GM12878 (cell line): ENCODE measurements at regions not wholly inside any gene's neighbourhood (a gene's known extent, or its start where the extent isn't known, plus 50 kb on each side); places are given as distances from the start of the nearest gene placed in this dataset.
"Not testable (repeated sequence)": the region's sequence is repeated elsewhere in the genome, so short reads cannot be mapped to it uniquely, and the experiment has no call there.

Source experiments
- ATAC-seq: fragments of 200-7000 bp; cut with Tn5 transposase; 3 replicates; pipeline ENCODE4 v1.9.1; 2020; ENCODE audit warnings: mild to moderate bottlenecking, moderate library complexity
- BruUV-seq: library from RNA; stranded (reverse); fragments of 400-500 nt; replicated peaks from 2 replicates; lab custom pipeline; 2021; lab: Mats Ljungman, UMichigan
- CTCF ChIA-PET: fragments of 300-600 bp; sonication (Branson Sonifier 250); formaldehyde crosslinking; extraction: SDS; loops from one replicate; lab custom pipeline; 2021; ENCODE audit warnings: inconsistent platforms; lab: Yijun Ruan, JAX
- POLR2A ChIA-PET: fragments of 350-600 bp; formaldehyde crosslinking; extraction: SDS; loops from one replicate; lab custom pipeline; 2021; ENCODE audit warnings: inconsistent platforms; lab: Charles Lee
- RAD21 ChIA-PET: fragments of 300-600 bp; sonication (Branson Sonifier 250); formaldehyde crosslinking; loops from one replicate; lab custom pipeline; 2023; ENCODE audit warnings: antibody characterized with exemption; ENCODE audit not compliant: unreplicated experiment; lab: Charles Lee
- SMC1A ChIA-PET: fragments of 300-600 bp; sonication (Branson Sonifier 250); formaldehyde crosslinking; loops from one replicate; lab custom pipeline; 2023; ENCODE audit not compliant: unreplicated experiment, uncharacterized antibody; lab: Charles Lee
- DNase-seq: peaks from one replicate; pipeline ENCODE4 v3.0.0-alpha.2; 2011; ENCODE audit warnings: low read depth, low spot score
- FAIRE-seq: peaks from 3 replicates; lab custom pipeline; 2011; peaks lifted over from hg19 to GRCh38; lab: Jason Lieb, UNC
- H2AFZ ChIP-seq: 2 replicates; pipeline ENCODE4 v1.6.0; 2011; ENCODE audit warnings: low read depth, low read length, control low read depth; ENCODE audit not compliant: control insufficient read depth
- H3K27ac ChIP-seq: 2 replicates; pipeline ENCODE4 v1.5.1; 2011; ENCODE audit warnings: control low read depth; ENCODE audit not compliant: control insufficient read depth, insufficient read depth
- H3K27me3 ChIP-seq, 2 experiments: replicated peaks in 1 of 2; 2 replicates each; pipeline versions ENCODE4 v1.6.0 to v1.6.1; 2011; ENCODE audit warnings: low read length in 1 of 2; ENCODE audit not compliant: control insufficient read depth in 2 of 2, insufficient read depth in 2 of 2
- H3K36me3 ChIP-seq, 2 experiments: 2 replicates each; pipeline ENCODE4 v1.5.1; 2011; ENCODE audit warnings: low read length in 1 of 2; ENCODE audit not compliant: control insufficient read depth in 2 of 2, insufficient read depth in 2 of 2
- H3K4me1 ChIP-seq: 2 replicates; pipeline ENCODE4 v1.6.1; 2011; ENCODE audit warnings: mild to moderate bottlenecking, low read length, moderate library complexity, mixed read lengths; ENCODE audit not compliant: control insufficient read depth, insufficient read depth
- H3K4me2 ChIP-seq: 2 replicates; pipeline ENCODE4 v1.6.0; 2011; ENCODE audit warnings: control low read depth; ENCODE audit not compliant: control insufficient read depth, insufficient read depth
- H3K4me3 ChIP-seq: fragments of 200-600 bp; sonication (generic); 2 replicates; pipeline ENCODE4 v1.5.1; 2016
- H3K79me2 ChIP-seq: 2 replicates; pipeline ENCODE4 v1.6.0; 2011; ENCODE audit warnings: low read length; ENCODE audit not compliant: control insufficient read depth, insufficient read depth
- H3K9ac ChIP-seq: 2 replicates; pipeline ENCODE4 v1.8.0; 2011; ENCODE audit warnings: low read length, control low read depth, mixed read lengths; ENCODE audit not compliant: control insufficient read depth, insufficient read depth
- H3K9me3 ChIP-seq: replicated peaks from 3 replicates; pipeline ENCODE4 v1.5.1; 2011; ENCODE audit warnings: mild to moderate bottlenecking, low read length; ENCODE audit not compliant: control insufficient read depth, insufficient read depth
- H4K20me1 ChIP-seq: 2 replicates; pipeline ENCODE4 v1.6.0; 2011; ENCODE audit not compliant: control insufficient read depth, insufficient read depth
- CREM ChIP-seq: IDR thresholded peaks from 2 replicates; pipeline ENCODE4 v1.6.1; 2014; ENCODE audit warnings: antibody characterized with exemption, low read depth
- WGBS: methylation state at CpG from one replicate; pipeline ENCODE4 v1.1.6; 2016; ENCODE audit warnings: low lambda C conversion rate; ENCODE audit not compliant: insufficient replicate concordance, insufficient coverage; ENCODE audit errors: missing lambda C conversion rate; 5-methylcytosine and 5-hydroxymethylcytosine counted together
- in situ Hi-C: fragments of 300-500 bp; cut with MboI; formaldehyde crosslinking; loops from 9 replicates; pipeline ENCODE4 v1.14.3; 2018; ENCODE audit warnings: mixed read lengths
- intact Hi-C: fragments of 100-400 bp; cut with micrococcal nuclease; formaldehyde crosslinking; loops from one replicate; pipeline ENCODE4 v1.14.2; 2022; ENCODE audit not compliant: unreplicated experiment

GRCh38 chr1:166766942-166767341, 72.3 kb upstream of the POGK start:
- H3K4me2 ChIP-seq = no peak overlapping the region
- no peak overlapping the region for H3K4me3 ChIP-seq
- no peak overlapping the region for H3K9ac ChIP-seq
- CTCF ChIA-PET = no interaction called here
- no peaks in the 10 kb centered on the region for H4K20me1 ChIP-seq
- intact Hi-C loops (no loop called here), in situ Hi-C loops (no loop called here)
- POLR2A ChIA-PET = no interaction called here
- H3K79me2 ChIP-seq = no peaks in the 10 kb centered on the region
- no peaks in the 10 kb centered on the region for H3K4me1 ChIP-seq
- no peak for DNase-seq
- RAD21 ChIA-PET = no interaction called here
- ATAC-seq = no peak
- no TSS peak for BruUV-seq
- H3K36me3 ChIP-seq = no peaks in the 10 kb centered on the region
- no peak overlapping the region for H2AFZ ChIP-seq
- no peak for TF ChIP-seq CREM
- no peak overlapping the region for H3K27ac ChIP-seq
- WGBS = 0% methylated on average over 2 of the region's 2 CpGs
- no peak for FAIRE-seq
- SMC1A ChIA-PET = no interaction called here
- H3K9me3 ChIP-seq = no peaks in the 10 kb centered on the region; the same call in 2 of the 3 replicates
- no peaks in the 10 kb centered on the region for H3K27me3 ChIP-seq

- ATAC-seq, FAIRE-seq, intact Hi-C loops, H3K4me2 ChIP-seq, H4K20me1 ChIP-seq, H3K4me1 ChIP-seq, H3K79me2 ChIP-seq, H3K36me3 ChIP-seq, H2AFZ ChIP-seq, in situ Hi-C loops, CTCF ChIA-PET, H3K9me3 ChIP-seq, H3K4me3 ChIP-seq, BruUV-seq, H3K9ac ChIP-seq, H3K27ac ChIP-seq, H3K27me3 ChIP-seq, POLR2A ChIA-PET, RAD21 ChIA-PET, SMC1A ChIA-PET, DNase-seq: not testable (repeated sequence)
- WGBS = 5% methylated on average over 4 of the region's 4 CpGs
Measured at GRCh38 chr1:166784646-166785045, 54.6 kb upstream of the POGK start.
